Transverse colon (tissue), 4 donors: ENCODE measurements at regions not wholly inside any gene's neighbourhood (a gene's known extent, or its start where the extent isn't known, plus 50 kb on each side); places are given as distances from the start of the nearest gene placed in this dataset.

ENCODE experiments used
- EP300 ChIP-seq: sonication (generic); formaldehyde crosslinking; IDR thresholded peaks from one replicate; pipeline ENCODE4 v1.6.1; 2017; ENCODE audit warnings: antibody characterized with exemption, low read depth
- POLR2A ChIP-seq: fragments of 450-650 bp; IDR thresholded peaks from one replicate; pipeline ENCODE4 v1.6.1; 2016; ENCODE audit warnings: antibody characterized with exemption, mild to moderate bottlenecking, moderate library complexity
- POLR2AphosphoS5 ChIP-seq, 3 donors: sonication (generic); formaldehyde crosslinking; IDR thresholded peaks; one replicate each; pipeline ENCODE4 v1.6.1; 2016; ENCODE audit warnings: antibody characterized with exemption in 3 of 3
- TF ChIP-seq, protein P1 (sequence below), 5 experiments: fragments of 200-600 bp in 3 of 5; fragments of 450-650 bp in 2 of 5; sonication (generic) in 3 of 5; IDR thresholded peaks; 1 replicate in 2 of 5; 2 replicates in 3 of 5; pipeline ENCODE4 v1.5.1; 2016 to 2017; ENCODE audit warnings: antibody characterized with exemption in 5 of 5, inconsistent platforms in 3 of 5, mild to moderate bottlenecking in 2 of 5, moderate library complexity in 1 of 5

GRCh38 chr6:144402750-144403149, 117.6 kb downstream of the UTRN start:
- TF ChIP-seq, protein P1, sequence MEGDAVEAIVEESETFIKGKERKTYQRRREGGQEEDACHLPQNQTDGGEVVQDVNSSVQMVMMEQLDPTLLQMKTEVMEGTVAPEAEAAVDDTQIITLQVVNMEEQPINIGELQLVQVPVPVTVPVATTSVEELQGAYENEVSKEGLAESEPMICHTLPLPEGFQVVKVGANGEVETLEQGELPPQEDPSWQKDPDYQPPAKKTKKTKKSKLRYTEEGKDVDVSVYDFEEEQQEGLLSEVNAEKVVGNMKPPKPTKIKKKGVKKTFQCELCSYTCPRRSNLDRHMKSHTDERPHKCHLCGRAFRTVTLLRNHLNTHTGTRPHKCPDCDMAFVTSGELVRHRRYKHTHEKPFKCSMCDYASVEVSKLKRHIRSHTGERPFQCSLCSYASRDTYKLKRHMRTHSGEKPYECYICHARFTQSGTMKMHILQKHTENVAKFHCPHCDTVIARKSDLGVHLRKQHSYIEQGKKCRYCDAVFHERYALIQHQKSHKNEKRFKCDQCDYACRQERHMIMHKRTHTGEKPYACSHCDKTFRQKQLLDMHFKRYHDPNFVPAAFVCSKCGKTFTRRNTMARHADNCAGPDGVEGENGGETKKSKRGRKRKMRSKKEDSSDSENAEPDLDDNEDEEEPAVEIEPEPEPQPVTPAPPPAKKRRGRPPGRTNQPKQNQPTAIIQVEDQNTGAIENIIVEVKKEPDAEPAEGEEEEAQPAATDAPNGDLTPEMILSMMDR (IDR thresholded peaks at IDR 0.05): no peak
- TF ChIP-seq POLR2AphosphoS5 (IDR thresholded peaks at IDR 0.05): no peak
- no peak for TF ChIP-seq POLR2A
- TF ChIP-seq EP300: no peak
